Keratinocyte (primary cell): ENCODE measurements at regions not wholly inside any gene's neighbourhood (a gene's known extent, or its start where the extent isn't known, plus 50 kb on each side); places are given as distances from the start of the nearest gene placed in this dataset.

Source experiments
- DNase-seq: peaks from one replicate; pipeline ENCODE4 v3.0.0-alpha.2; 2011; ENCODE audit warnings: low read depth, missing footprints, low spot score
- FAIRE-seq: peaks from 2 replicates; lab custom pipeline; 2011; peaks lifted over from hg19 to GRCh38; lab: Jason Lieb, UNC
- H2AFZ ChIP-seq: 2 replicates; pipeline ENCODE4 v1.6.0; 2012; ENCODE audit warnings: low read length, control low read depth, inconsistent platforms; ENCODE audit not compliant: control insufficient read depth
- H3K27ac ChIP-seq: 2 replicates; pipeline ENCODE4 v1.5.1; 2011; ENCODE audit warnings: low read length; ENCODE audit not compliant: control insufficient read depth, insufficient read depth
- H3K27me3 ChIP-seq: 3 replicates; pipeline ENCODE4 v1.6.0; 2011; ENCODE audit warnings: low read length; ENCODE audit not compliant: control insufficient read depth, insufficient read depth; ENCODE audit errors: extremely low read depth
- H3K36me3 ChIP-seq, 2 experiments: 2 replicates in 1 of 2; 3 replicates in 1 of 2; pipeline ENCODE4 v1.5.1; 2011; ENCODE audit warnings: low read length in 2 of 2, mild to moderate bottlenecking in 1 of 2; ENCODE audit not compliant: control insufficient read depth in 2 of 2, insufficient read depth in 2 of 2; ENCODE audit errors: extremely low read depth in 1 of 2
- H3K4me1 ChIP-seq: 3 replicates; pipeline ENCODE4 v1.5.1; 2011; ENCODE audit warnings: low read length; ENCODE audit not compliant: control insufficient read depth, insufficient read depth; ENCODE audit errors: extremely low read depth
- H3K4me2 ChIP-seq: 3 replicates; pipeline ENCODE4 v1.6.0; 2011; ENCODE audit warnings: low read depth, low read length; ENCODE audit not compliant: control insufficient read depth, insufficient read depth; ENCODE audit errors: extremely low read depth
- H3K4me3 ChIP-seq, 3 experiments: fragments of 200-600 bp in 1 of 3; sonication (generic) in 1 of 3; 2 replicates in 2 of 3; 3 replicates in 1 of 3; pipeline ENCODE4 v1.5.1; 2011 to 2016; ENCODE audit warnings: low read length in 3 of 3, mild to moderate bottlenecking in 3 of 3, control low read depth in 2 of 3, inconsistent platforms in 1 of 3, low read depth in 1 of 3, mixed read lengths in 1 of 3, mixed run types in 1 of 3, moderate library complexity in 1 of 3; ENCODE audit not compliant: control insufficient read depth in 2 of 3, insufficient read depth in 2 of 3; ENCODE audit errors: extremely low read depth in 1 of 3
- H3K79me2 ChIP-seq: 2 replicates; pipeline ENCODE4 v1.6.0; 2012; ENCODE audit warnings: low read length; ENCODE audit not compliant: control insufficient read depth, insufficient read depth
- H3K9ac ChIP-seq: 3 replicates; pipeline ENCODE4 v1.6.0; 2011; ENCODE audit warnings: low read length; ENCODE audit not compliant: control insufficient read depth, insufficient read depth; ENCODE audit errors: extremely low read depth
- H3K9me1 ChIP-seq: 3 replicates; pipeline ENCODE4 v1.6.0; 2011; ENCODE audit warnings: low read length; ENCODE audit not compliant: control insufficient read depth, insufficient read depth; ENCODE audit errors: extremely low read depth
- H3K9me3 ChIP-seq: 2 replicates; pipeline ENCODE4 v1.5.1; 2012; ENCODE audit warnings: low read depth, low read length; ENCODE audit not compliant: control insufficient read depth
- H4K20me1 ChIP-seq: 3 replicates; pipeline ENCODE4 v1.6.0; 2011; ENCODE audit warnings: low read length; ENCODE audit not compliant: control insufficient read depth, insufficient read depth; ENCODE audit errors: extremely low read depth
- EZH2 ChIP-seq: IDR thresholded peaks from one replicate; pipeline ENCODE4 v1.6.1; 2012; ENCODE audit warnings: inconsistent platforms, mild to moderate bottlenecking, low read length, moderate library complexity
- dilution Hi-C: fragments of 300-500 bp; cut with MboI; formaldehyde crosslinking; loops from one replicate; pipeline ENCODE4 v1.7.0; 2020; ENCODE audit warnings: low sequenced_read_pairs; ENCODE audit not compliant: extremely low pct_ligation_motif_present
- TF ChIP-seq, protein P1 (sequence below), 3 experiments: IDR thresholded peaks in 1 of 3; conservative IDR thresholded peaks in 1 of 3; optimal IDR thresholded peaks in 1 of 3; 2 replicates in 2 of 3; 3 replicates in 1 of 3; pipeline versions ENCODE3 to v1.5.1; 2011; ENCODE audit warnings: low read length in 3 of 3, mild to moderate bottlenecking in 3 of 3, moderate library complexity in 2 of 3, control low read depth in 1 of 3, inconsistent platforms in 1 of 3; ENCODE audit not compliant: insufficient read depth in 2 of 3; ENCODE audit errors: extremely low read depth in 1 of 3

DNA sequence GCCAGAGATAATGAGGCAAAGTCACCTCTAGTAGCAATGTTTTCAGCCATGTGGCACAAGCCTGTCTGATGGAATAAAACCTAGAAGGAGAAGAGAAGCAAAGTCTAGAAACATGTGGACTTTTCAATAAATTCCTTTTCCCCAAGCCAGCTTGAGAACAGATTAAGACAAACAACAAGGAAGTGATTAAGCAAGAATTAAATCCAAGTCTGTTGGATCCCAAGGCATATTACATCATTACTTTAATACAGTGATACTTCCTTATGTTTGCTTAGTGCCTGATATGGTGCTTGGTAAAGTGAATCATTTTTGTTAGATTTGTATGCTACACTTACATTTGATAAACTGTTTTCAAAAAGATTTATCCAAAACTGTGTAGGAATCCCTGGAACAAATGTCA, 260.3 kb upstream of the FAM83B start:
- Histone ChIP-seq H3K36me3 (no peaks in the 10 kb centered on the region), H3K4me2 (no peak overlapping the region), H3K27me3 (no peaks in the 10 kb centered on the region), H4K20me1 (no peaks in the 10 kb centered on the region), H3K9me1 (no peaks in the 10 kb centered on the region), H3K4me3 (no peak overlapping the region), H2AFZ (no peak overlapping the region), H3K4me1 (no peaks in the 10 kb centered on the region), H3K9me3 (no peaks in the 10 kb centered on the region), H3K27ac (no peak overlapping the region), H3K9ac (no peak overlapping the region), H3K79me2 (no peaks in the 10 kb centered on the region)
- FAIRE-seq, result peak; percentile 44
- dilution Hi-C loops, result no loop called here
- DNase-seq, result no peak
- no peak for TF ChIP-seq EZH2
- TF ChIP-seq, protein P1, sequence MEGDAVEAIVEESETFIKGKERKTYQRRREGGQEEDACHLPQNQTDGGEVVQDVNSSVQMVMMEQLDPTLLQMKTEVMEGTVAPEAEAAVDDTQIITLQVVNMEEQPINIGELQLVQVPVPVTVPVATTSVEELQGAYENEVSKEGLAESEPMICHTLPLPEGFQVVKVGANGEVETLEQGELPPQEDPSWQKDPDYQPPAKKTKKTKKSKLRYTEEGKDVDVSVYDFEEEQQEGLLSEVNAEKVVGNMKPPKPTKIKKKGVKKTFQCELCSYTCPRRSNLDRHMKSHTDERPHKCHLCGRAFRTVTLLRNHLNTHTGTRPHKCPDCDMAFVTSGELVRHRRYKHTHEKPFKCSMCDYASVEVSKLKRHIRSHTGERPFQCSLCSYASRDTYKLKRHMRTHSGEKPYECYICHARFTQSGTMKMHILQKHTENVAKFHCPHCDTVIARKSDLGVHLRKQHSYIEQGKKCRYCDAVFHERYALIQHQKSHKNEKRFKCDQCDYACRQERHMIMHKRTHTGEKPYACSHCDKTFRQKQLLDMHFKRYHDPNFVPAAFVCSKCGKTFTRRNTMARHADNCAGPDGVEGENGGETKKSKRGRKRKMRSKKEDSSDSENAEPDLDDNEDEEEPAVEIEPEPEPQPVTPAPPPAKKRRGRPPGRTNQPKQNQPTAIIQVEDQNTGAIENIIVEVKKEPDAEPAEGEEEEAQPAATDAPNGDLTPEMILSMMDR (optimal IDR thresholded peaks at IDR 0.05 in 1 of 3, IDR thresholded peaks at IDR 0.05 in 1 of 3, conservative IDR thresholded peaks at IDR 0.05 in 1 of 3; ENCODE audit: extremely low read depth in 1 of 3, insufficient read depth in 2 of 3, low read length in 3 of 3), result no peak

DNA sequence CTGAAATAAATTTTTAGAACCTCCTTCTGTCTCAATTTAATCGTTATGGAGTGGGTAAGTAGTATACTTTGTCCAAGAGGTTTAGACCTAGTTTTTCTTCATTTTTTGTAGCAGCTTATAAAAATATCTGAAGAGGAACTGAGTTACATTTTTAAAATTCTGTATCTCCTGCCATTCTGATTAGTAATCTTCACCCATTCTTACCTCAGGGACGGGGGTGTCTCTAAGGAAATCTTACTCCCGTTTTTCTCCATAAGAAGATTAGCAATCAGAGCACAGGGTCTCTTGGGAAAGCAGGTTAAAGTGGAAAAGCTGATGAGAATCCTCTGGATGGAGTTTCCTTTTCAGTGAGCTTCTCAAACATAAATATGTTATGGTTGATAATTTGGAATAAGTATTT, 259.3 kb upstream of the FAM83B start:
- DNase-seq (no peak), FAIRE-seq (no peak)
- Histone ChIP-seq H3K27ac (no peak overlapping the region), H3K79me2 (no peaks in the 10 kb centered on the region), H4K20me1 (no peaks in the 10 kb centered on the region), H3K36me3 (no peaks in the 10 kb centered on the region), H3K27me3 (no peaks in the 10 kb centered on the region), H3K9me3 (no peaks in the 10 kb centered on the region), H3K4me2 (no peak overlapping the region), H3K9me1 (no peaks in the 10 kb centered on the region), H2AFZ (no peak overlapping the region), H3K4me1 (no peaks in the 10 kb centered on the region), H3K9ac (no peak overlapping the region), H3K4me3 (no peak overlapping the region)
- dilution Hi-C loops, result no loop called here
- no peak for TF ChIP-seq EZH2
- TF ChIP-seq, protein P1 (optimal IDR thresholded peaks at IDR 0.05 in 1 of 3, IDR thresholded peaks at IDR 0.05 in 1 of 3, conservative IDR thresholded peaks at IDR 0.05 in 1 of 3; ENCODE audit: extremely low read depth in 1 of 3, insufficient read depth in 2 of 3, low read length in 3 of 3), result no peak
